ENCODE measurements at regions not wholly inside any gene's neighbourhood (a gene's known extent, or its start where the extent isn't known, plus 50 kb on each side); places are given as distances from the start of the nearest gene placed in this dataset.
"Not testable (repeated sequence)": the region's sequence is repeated elsewhere in the genome, so short reads cannot be mapped to it uniquely, and the experiment has no call there.

- DNase-seq: no peak
These were observed 63.1 kb downstream of the TSN start for GRCh38 chr2:121818546-121818945.

GRCh38 chr2:121819846-121820245 lies 64.4 kb downstream of the TSN start:
- no peak for DNase-seq

- DNase-seq: no peak
These were observed 66.2 kb downstream of the TSN start for GRCh38 chr2:121821476-121822158.

GRCh38 chr2:121824264-121824663 lies 68.8 kb downstream of the TSN start:
- no peak for DNase-seq

- no peak for DNase-seq
These were observed 69.8 kb downstream of the TSN start for GRCh38 chr2:121825003-121825950.

DNA sequence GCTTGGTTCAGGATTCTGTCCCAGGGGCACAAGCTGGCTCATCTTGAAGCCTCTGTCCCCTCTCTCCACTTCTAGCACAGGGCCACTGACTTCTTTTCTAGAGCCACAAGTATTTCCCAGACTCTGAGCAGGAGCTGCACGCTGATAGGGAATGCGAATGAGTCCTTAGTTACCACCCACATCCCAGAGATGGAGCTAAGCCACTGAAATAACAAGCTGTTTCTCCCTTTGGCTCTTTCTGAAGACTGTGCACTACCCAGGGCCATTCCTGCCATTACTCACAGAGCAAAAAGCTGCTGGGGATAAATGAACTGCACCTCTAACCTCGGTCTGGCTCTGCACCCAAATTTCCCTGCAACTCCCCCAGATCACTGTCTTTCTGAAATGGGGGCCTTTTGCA lies 70.6 kb downstream of the TSN start:
- DNase-seq: no peak

- DNase-seq: no peak
These were observed 72.9 kb downstream of the TSN start for GRCh38 chr2:121828281-121828731.

DNA sequence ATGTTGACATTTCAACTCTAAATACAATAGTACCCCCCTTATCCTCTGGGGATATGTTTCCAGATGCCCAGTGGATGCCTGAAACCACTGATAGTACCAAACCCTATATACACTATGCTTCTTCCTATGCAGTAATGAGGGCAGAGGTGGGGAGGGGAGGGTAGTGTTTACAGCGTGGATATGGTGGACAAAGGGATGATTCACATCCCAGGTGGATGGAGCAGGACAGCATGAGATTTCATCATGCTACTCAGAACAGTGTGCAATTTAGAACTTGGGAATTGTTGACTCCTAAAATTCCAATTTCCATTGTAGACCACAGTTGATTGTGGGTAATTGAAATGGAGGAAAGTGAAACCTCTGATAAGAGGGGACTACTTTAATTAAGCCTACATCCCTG lies 75.4 kb downstream of the TSN start:
- no peak for DNase-seq

GRCh38 chr2:121831841-121832240 lies 76.4 kb downstream of the TSN start:
- DNase-seq: no peak

DNA sequence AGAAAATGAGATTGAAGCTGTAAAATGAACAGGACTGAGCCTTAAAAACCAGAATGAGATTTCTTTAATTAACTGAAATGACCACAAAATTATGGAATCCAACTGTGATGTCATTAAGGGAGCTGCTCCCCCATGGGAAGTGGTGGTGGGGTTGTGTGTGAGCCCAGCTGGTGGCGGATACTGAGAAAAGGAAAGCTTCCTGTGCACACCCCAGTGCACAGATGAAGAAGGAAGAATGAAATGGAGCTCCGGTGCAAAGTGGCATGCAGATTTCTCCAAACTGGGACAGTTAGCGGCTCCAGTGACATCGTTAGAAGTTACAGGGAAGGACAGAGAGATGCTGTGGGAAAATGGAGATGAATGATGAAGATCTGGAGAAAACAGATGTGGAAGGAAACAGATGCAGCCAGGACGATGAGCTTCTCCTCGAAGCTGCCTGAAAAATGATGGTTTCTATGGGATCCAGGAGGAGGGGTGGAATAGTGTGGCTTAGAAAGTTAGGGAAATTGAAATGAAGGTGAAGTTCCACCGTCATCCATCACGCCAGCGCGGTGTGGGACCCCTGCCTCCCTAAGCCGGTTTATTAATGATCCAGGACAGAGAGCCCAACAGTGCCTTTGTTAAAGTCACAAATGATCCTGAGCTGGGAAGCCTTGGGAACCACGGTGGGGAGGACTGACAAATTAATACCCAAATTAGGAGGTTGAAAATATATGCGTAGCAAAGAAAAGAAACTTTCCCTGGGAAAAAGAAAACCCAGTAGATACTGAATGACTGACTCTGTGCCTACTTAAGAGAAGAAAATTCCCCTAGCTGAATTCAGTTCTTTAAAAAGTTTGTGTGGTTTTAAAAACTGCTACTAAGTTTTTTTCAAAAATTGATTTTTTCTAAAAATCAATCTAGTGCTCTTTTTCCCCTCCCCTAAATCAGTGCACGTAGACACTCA lies 77.2 kb downstream of the TSN start:
- DNase-seq: no peak

GRCh38 chr2:121833358-121833723 lies 77.9 kb downstream of the TSN start:
- DNase-seq: no peak

DNA sequence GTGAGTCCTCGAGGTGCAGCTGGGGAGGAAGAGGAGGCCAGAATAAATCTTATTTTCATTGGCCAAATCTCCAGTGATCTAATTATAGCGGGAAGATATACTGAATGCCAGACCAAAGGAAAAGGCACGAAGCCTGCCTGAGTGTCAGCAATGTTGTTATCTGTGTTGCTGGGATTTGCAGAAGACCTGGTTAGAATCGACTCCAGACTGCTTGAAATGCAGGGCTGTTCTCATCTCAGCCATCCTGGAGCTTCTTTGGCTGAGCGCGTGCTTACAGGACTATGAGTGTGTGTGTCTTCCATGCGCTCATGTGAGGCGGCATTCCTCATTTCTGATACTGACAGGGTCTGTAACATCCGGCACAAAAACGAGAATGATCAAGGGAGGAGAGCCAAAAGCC lies 81.2 kb downstream of the TSN start:
- no peak for DNase-seq

DNA sequence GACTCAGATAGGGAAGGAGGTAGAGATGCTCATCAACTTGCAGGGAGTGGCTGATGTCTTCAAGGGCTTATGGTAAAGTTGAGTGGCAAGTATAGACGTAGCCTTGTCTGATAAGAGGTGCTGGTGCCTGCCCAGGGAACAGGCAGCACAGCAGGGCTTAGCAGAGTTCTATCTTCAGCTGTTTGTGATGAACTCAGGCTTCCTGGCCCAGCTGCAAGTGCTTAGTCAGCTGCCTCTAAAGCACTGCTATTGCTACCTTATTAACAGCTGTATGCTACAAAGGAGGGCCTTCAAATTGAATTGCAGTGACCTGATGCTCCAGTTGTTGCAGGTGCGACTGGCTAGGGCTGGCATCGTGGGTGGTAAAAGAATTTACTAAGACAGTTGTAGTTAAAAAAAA lies 82.1 kb downstream of the TSN start:
- no peak for DNase-seq

DNA sequence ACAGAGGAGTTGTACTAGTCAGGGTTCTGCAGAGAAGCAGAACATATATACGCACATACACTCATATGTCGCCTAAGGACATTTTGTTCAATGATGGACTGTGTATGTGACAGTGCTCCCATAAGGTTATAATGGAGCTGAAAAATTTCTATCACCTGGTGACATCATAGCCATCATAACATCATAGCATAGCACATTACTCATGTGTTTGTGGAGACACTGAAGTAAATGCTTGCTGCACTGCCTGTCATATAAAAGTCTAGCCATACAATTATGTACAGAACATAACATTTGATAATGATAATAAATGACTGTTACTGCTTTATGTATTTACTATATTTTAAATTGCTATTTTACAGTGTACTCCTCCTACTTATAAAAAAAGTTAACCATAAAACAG lies 83.1 kb downstream of the TSN start:
- no peak for DNase-seq

- DNase-seq: no peak
These were observed 84.1 kb downstream of the TSN start for GRCh38 chr2:121839584-121839983.

DNA sequence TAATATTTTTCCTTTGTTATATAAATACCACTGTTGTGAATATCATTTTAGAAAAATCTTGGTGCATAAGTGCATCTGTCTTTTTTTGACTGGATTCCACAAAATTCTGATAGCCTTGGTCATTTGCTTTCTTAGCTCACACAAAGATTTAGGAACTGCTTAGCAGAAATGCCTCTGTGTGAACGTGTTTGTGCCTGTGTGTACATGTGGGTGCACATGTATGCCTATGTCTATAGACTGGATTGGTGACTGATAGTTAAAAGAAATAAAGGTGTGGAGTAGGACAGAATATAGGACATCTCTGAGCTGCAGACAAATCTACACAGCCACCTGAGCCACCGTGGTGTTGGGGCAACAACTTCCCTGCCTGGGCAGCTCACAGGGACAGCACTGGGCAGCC lies 93.8 kb downstream of the TSN start:
- no peak for DNase-seq

GRCh38 chr2:121853149-121853548 lies 97.7 kb downstream of the TSN start:
- not testable (repeated sequence) for DNase-seq

- DNase-seq: no peak
These were observed 100.1 kb downstream of the TSN start for GRCh38 chr2:121855510-121855909.

GRCh38 chr2:121856360-121856759 lies 100.9 kb downstream of the TSN start:
- DNase-seq: no peak

GRCh38 chr2:121858369-121858768 lies 102.9 kb downstream of the TSN start:
- DNase-seq: no peak

DNA sequence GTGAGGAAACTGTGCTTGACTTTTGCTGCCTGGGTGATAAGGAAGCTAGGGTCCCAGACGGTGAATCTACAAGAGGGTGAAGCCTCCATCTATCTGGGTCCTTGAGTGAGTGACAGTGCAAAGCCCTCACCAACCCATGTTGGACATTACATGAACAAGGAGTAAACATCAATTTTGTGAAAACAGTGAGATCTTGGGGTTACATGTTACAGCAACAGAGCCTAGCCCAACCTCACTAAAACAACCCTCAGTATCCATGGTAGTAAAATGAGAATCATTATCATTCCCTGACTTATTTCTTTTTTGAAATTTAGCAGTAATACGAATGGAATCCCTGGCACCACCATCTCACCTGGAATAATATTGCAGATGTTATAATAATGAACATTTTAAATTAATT lies 103.4 kb downstream of the TSN start:
- no peak for DNase-seq

DNA sequence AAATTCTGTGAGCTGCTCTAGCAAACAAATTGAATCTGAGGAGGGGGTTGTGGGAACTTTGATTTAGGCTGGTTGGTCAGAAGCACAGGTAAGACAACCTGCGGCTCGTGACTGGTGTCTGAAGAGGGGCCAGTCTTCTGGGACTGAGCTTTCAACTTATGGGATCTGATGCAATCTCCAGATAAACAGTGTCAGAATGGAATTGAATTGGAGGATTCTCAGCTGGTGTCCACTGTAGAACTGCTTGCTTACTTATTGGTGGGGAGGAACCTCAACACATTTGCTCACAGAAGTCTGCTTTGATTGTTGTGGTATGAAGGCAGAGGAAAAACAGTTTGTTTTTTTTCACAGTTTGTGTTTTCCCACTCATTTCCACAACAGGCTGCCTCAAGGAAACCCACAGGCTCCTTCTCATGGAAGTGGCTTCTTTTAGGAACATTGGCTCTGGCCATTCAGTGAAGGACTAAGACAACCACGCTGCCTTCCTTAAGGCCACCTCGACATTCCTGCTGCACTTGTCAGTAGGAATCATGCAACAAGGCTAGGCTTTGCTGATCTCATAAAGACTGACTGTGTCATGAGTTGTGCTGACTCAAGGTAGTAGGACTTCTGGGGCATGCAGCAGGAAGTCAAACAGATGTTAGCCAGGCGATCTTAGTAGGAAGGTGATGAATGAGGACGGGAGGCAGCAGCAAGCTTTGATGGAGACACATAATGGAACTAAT lies 104.7 kb downstream of the TSN start:
- DNase-seq: no peak

Data from CD4-positive, alpha-beta T cell treated with Interleukin-10 for 1 hour (primary cell).